NCI-H510A (cell line): ENCODE measurements at regions not wholly inside any gene's neighbourhood (a gene's known extent, or its start where the extent isn't known, plus 50 kb on each side); places are given as distances from the start of the nearest gene placed in this dataset.

Experiments used
- DNase-seq: peaks from one replicate; lab custom pipeline; 2025; lab: John Stamatoyannopoulos, UW

DNA sequence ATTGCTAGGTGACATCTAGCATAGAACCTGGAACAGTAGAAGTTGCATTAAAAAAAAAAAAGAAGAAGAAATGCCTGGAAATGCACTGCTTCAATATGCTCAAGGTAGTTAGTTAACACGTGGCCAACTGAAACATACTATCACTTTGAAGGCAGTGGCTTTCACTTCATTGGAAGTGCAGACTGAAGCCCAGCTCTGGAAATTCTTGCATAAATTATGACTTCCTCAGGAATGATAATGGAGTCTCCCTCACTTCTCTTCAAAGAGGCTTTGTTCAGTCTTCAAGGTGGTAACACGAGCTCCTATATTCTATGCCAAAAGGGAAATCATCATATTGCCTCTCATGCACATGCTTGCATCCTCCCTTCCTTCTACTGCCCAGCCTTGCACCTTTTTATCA is 715.9 kb upstream of the API5 start:
- no peak for DNase-seq

DNA sequence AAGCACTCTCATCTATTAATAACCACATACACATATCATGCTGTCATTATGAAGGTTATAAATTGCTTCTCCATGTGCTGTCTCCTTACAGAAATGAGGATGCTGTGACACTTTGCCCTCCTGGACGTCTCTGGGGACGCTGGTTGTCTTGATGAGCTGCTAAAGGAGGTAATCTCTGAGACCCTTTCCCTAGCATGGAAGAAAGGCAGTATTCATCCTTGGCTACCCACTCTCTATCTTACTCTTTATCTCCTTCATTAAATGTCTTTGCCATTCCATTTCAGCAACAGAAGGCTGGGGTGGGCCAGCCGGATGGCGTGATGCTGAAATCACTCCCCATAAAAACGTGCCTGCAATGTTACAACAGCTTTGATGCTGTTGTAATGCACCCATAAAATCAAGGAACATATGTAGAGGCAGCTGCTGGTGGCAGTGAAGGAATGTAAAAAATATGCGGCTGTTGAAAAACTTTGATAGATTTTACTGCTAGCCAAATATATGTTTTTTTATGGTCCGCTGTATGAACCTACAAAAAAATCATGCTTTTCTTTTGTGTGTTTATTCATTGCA is 715.1 kb upstream of the API5 start:
- DNase-seq = no peak

DNA sequence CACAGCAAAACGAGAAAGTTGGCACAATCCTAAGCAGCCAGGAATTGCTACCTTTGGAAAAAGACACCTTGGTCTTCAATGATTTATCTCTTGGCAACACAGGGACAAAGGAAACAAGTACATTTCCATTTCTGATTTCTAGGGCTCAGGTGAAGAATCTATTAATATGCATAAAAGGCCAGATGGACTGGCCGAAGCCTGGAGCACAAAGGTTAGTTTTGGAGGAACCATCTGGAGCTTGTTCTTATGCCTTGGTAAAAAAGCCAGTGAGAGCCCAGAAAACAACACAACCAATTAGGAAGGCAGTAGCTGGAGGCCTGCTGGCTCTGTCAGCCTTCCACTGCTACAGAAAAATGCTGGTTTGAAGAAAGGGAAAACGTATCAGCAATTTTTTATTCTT is 713.5 kb upstream of the API5 start:
- DNase-seq = no peak

DNA sequence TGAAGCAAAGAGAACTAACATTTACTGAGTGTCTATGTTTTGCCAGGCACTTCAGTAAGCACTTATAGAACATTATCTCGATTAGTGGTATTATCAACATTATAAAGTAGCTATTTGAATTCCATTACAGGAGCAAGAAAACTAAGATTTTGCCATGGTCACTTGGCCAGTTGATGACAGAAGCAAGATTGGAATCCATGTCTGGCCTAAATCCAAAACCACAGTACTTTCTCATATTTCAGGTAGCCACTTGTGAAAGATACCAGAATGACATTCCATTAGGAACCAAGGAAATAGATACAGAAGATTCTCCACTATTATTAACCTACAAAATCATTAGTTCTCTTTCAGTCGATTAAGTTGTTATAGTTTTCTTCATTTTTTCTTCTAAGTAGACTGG is 691.0 kb upstream of the API5 start:
- DNase-seq = no peak

DNA sequence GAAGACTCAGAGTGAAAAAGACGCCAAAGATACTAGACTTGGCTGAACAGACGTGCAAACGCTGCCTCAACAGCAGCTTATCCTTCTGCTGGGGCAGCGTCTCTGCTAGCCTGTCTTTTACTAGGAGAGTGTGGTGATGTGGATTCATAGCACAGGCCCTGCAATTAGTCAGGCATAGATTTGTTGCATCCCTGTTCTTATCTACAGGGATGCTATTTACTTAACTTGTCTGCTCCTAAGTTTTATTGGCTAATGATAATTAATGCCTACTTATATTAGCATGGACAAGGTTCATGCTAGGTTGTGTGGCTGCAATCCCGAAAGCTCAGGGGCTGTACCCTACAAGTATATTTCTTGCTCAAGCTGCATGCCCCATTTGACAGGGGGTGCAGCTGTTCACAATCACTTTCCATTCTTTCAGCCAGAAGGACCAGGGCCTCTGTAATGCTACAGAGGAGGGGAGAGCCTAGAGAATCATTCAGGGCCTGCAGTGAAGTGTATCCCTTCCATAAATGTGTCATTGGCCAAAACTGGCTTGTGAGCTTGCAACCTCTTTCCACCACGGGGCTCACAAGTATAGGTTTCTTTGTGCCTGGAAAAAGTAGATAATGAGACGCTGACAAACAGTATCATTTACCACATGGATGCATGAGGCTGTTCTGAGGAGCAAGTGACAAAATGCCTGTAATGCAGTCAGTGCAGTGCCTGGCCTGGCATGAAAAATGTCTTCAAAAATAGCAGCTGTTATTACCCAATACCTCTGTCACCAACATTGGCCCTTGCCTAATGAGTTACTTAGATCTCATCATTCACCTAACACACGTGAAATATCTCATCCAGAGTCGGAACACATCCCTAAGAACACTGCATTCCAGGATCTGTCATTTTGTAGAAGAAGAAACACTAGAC is 685.8 kb upstream of the API5 start:
- no peak for DNase-seq

DNA sequence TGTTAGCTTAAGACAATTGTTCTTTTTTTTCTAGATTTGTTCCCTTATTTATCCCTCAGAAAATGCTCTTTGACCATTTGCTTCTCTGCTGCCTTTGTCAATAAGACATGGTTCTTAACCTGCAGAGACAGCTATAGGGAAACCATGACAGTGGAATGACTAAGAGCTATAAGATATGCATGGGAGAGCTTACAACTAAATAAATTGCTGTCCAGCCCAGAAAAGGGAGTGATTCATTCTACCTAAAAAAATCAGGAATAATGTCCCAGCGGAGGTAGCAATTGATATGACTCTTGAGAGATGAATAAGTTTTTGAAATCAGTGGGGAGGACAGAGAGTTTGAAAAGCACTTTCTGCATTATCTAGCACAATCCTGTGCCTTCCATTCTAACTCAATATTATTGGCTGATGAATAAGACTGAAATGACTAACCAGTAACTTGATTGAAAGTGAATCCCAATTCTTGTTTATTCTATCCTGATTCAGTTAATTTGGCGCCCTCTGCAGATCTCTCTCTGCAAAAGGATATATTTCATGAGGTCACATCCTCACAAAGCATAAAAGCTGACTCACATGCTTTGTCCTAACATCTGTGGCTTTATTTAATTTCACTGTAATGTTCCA is 680.5 kb upstream of the API5 start:
- no peak for DNase-seq

DNA sequence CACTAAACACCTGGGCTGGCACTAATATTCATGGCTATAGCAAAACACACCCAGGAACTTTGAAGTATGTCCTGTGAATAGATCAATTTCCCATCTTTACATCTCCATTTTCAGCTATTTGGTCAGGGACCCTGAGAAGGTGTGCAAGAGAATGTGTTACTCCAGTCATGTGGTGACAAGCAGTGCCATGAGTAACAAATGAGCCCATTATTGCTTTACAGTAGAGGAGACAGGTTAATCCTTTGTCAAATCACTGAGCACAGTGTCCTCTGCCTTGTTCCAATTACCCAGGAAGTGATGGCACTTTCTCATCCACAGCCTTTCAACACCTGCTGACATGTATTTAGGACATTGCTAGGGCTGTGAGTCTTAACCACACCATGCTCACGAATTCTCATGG is 664.8 kb upstream of the API5 start:
- DNase-seq = no peak

DNA sequence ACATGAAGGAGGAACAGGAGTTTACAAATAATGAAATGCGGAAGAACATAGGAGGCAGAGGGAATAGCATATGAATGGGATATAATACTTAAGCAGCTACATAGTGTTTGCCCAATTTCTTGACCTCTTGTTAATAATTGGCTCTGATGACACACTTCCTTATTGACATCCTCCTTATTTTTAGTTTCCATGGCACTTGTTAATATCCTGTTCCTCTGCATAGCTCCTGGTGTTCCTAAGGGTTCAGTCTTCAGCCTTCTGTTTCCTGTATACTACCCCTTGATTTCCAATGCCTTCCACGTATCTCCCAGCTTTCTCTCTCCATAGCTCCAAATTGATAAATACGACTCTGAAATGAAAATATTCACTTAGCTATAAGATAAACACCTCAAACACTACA is 663.8 kb upstream of the API5 start:
- DNase-seq = no peak

DNA sequence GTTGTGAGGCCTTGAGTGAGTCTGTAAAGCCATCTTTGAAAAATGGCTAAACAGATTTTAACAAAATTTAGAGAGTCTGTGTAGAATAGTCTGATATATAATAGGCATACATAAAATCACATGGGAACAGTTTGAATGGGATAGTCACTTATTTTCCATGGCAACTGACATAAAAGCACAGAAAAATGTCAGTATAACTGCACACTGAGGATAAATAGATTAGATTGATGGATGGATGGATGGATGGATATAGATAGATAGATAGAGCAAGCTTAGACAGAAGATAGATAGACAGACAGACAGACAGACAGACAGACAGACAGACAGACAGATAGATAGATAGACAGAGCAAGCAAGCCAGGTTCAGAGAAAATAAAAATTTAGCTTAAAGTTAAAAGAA is 660.2 kb upstream of the API5 start:
- no peak for DNase-seq

DNA sequence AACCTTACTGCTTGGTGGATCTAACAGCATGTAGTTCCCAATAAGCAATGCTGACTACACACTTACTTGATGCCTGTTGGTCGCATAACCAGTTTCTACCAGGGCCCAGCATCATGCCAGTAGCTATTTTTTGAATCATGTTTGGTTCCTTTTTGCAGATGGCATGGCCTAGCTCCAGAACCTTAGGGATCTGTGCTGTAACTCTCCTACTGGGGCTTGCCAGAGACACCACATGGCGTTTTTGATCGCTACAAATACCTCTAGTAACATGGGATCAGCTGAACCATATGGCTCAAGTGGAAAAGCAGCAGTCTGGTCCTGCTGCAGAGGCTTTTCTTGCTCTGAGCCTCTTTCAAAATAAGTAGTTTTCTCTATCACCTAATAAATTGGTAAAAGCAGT is 654.6 kb upstream of the API5 start:
- DNase-seq = no peak

DNA sequence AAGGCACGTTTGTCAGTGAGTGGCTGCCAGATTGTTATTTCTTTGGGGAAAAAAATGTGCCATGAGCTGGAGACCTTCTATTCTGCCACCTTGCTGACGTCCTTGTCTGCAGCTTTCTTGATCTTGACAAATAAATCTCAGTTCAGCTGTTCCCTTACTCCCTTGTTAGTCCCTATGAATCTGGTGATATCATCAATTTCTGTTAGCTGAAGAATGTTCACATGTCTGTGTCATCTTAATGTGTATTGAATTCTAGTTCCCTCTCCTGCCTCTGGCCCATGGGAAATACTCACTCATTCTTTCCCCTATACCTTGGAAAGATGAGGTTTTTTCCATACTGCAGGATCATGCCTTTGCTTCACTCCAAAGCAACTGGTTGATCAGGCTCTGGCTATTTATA is 649.9 kb upstream of the API5 start:
- DNase-seq = no peak

DNA sequence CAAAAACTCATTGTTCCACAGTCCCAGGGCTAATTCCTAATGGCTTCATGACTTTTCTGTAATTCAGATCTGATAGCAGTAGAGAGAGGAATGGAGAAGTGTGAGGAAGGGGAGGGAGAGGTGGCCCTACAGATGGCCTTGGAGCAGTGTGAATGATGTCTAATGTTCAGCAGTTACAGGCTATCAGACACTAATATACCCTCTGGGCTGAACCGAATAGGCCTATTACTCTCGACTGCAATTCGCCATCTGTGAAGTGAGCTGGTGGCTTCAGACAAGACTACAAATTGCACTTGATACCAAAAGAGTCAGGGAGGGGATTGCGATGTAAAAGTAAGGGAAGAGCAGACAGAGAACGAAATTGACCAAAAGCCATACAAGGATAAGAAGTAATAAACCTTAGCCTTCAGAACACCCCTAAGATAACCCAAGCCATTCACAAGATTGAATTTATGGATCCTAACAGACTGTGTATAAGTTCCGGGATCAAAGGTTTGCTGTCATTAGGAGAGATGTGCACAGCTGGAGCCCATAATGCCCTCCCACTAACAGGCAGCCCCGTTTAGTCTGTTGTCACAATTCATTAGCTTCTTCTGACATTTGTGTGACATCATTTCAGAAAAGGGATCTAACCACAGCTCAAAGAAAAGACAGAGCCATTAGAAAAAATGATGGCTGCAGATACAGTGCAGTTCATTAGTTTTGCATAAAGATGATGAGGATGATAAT is 642.4 kb upstream of the API5 start:
- no peak for DNase-seq

DNA sequence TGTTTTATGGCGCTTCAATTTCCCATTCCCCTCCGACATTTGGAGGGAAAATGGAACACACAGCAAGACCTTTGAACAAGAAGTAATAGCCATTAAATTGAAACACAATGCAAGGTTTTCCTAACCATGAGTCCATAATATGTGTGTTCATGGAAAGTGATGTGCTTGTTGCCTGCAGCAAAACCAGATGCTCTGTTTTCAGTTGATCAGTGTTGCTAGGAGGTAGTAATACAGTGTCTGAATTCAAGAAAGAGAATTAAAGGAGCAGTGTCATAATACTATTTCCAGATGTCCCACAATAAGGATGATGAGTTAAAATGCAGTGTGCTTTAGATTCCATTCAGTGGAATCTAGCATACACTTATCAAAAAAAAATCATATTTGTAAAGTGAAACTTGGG is 637.4 kb upstream of the API5 start:
- no peak for DNase-seq

DNA sequence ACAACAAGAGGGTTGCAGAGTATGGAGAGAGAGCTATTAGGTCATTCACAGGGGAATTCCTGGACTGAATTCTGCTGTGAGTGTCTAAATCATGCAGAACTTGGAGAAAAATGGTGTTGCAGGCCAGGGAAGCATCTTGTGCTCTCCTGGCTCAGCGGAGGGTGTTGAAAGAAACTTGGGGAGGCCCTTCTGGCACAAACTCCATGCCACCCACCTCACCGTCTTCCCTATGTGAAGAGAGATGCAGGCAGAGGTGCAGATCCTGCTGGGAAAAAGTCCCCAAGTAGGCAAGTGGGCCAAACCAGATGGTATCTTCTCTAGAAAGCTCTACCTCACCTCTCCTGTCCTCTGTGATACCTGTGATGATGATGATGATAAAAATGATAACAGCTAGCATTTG is 604.3 kb upstream of the API5 start:
- DNase-seq = no peak

DNA sequence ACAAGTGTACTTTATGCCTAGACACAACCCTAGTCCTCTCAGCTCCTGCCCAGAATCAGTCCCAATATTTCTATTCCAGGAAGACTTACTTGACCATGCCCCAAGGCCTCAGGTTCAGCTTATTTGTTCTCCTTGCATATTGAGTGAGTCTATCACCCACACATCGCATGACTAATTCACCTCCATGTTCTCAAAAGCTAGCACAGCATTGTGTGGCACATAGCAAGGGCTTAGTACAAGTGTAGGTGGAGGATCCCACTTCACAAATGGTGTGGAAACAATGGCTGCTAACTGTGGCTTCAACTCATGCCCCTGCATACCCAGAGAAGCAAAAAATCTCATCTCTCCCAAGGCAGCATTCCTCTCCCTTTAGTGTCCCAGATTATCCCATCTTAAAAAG is 602.6 kb upstream of the API5 start:
- no peak for DNase-seq

DNA sequence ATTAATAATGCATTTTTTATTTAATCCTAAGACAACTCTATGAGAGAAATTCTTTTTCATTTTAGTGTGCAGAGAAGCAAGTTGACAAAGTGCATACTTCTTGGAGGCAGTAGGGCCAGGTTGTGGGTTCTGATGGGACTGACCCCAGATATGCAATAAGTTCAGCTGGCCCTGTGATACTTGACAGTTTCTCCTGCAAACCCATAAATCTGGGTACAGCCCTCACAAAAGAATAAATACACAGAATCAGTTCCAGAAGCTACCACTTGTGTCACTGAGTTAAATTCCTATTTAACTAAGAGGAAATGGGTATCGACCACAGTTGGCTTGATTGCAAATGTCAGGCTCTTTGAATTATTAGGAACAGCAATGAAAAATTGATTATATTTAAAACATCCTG is 598.5 kb upstream of the API5 start:
- DNase-seq = no peak

DNA sequence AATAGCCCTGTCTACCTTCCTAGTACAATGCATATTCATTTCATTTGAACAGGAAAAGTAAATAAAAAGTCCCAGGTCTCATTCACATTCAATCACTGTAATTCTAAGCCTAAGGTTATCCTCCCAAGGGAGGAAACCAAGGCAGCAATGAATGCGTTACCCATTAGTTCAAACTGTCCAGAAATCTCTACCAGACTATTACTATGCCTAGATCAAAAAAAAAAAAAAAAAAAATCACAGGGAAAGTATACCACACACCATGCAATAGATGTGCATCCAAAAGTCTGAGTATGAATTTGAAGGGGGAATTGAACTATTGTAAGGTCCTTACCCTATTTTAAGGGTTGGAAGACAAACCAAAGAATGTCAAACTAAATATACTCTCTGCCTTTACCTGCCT is 598.0 kb upstream of the API5 start:
- no peak for DNase-seq

DNA sequence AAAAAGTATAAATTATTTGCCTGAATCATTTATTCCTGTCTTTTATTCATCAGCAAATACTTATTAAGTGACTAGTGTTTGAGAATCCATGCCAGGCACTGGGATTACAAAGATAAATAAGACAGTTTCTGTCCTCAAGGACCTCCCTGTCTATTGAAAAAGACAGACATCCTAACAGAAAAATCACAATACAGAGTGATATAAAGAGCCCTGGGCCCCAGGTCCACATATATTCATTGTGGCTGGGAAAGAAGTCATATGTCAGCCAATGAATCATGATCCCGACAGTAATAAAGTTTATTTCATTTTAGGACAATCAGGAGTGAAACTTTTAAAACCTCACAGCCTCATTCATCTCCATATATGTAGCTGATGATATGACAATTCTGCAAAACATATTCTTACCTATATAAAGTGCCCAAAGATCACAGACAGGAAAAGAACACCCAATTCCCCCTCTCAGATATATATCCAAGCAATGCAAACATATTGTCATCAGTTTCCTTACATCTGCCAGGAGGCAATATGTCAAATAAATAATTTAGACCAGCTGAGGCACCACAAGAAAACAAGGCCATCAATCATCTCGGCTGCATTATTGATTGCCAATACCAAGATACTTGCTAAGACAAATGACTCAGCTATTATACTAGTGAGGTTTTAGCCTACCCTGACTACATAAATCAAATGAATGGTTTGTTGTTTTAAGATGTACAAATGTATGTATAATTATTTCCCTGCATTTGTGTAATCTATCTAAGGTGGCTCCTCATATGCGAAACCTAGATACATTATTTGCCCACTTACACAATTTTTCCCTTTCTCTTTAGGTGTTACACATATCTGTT is 590.9 kb upstream of the API5 start:
- DNase-seq = no peak

DNA sequence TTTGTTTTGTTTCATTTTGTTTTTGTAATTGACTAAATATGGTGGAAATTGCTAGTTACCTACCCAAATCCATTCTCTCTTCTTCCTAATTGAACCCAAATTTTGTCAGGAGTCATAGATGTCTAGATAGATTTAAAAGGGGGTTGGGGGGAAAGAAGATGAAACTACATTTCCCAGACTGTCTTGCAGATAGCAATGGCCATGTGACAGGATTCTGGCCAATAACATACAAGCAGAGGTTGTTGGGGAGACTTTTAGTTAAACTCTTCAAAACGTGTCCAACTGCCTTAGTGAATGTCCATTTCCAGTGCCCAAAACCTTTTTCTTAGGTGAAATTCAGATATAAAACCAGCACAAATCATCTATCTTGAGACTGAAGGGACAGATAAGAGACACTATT is 583.9 kb upstream of the API5 start:
- DNase-seq = no peak

DNA sequence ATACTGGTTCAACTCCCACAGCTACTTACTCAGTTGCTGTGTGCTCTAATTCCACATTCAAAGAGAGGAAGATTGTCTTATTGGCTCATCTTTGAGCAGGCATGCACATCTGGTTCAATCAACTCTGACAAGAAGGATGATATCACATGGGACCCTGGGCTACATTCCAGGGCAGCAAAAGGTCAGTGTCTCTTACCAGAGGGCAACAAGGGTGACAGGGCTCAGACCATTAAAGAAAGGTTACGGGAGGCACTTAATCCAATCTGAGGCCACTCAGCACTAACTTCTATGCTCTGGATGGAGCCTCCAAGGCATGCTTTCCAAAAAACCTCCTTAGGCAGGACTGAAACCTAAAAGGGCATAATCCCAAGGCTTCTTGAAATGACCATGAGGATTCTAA is 549.4 kb upstream of the API5 start:
- no peak for DNase-seq

DNA sequence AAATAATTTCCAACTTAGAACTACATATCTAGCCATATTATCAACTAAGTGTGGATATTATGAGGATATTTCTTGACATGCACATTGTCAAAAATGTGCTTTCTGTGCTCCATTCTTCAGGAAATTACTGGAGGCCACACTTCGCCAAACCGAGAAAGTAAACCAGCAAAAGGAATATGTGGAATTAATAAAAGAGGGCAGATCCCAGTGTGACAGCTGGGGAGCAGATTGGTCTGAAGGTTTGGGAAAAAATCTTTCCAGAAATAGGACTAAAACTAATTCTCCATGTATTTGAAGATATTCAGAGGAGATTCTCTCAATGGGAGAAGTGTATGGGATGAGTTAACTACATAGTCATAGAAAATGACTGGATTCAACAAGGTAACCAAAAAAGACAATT is 546.9 kb upstream of the API5 start:
- no peak for DNase-seq

DNA sequence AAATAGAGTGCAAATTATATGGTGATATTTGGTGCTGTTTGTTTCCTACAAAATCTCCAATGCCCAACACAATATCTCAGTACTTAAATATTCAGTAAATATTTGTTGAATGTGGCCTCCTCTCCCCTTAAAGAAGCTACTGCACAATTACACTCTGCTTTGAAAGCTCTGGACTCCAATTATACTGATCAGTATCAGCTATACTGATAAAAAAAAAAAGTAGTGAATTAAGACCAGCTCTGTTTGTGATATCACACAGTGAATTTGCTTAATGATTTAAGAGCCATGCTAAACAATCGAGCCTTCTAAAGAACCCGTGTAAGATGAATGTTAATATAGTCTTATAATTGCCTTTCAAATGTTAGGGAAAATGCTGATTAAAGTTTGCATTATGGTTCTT is 543.2 kb upstream of the API5 start:
- DNase-seq = no peak
